Neural progenitor cell (in vitro differentiated cells): ENCODE measurements at regions not wholly inside any gene's neighbourhood (a gene's known extent, or its start where the extent isn't known, plus 50 kb on each side); places are given as distances from the start of the nearest gene placed in this dataset.

Experiments used
- EZH2 ChIP-seq: fragments of 200-600 bp; sonication (generic); IDR thresholded peaks from 2 replicates; pipeline ENCODE4 v1.6.1; 2017; ENCODE audit warnings: antibody characterized with exemption, mild to moderate bottlenecking, moderate library complexity
- EZH2phosphoT487 ChIP-seq: fragments of 200-600 bp; sonication (generic); IDR thresholded peaks from 2 replicates; pipeline ENCODE4 v1.6.1; 2017; ENCODE audit warnings: antibody characterized with exemption
- TF ChIP-seq, protein P1 (sequence below): fragments of 200-600 bp; sonication (generic); IDR thresholded peaks from 2 replicates; pipeline ENCODE4 v1.5.1; 2017; ENCODE audit warnings: antibody characterized with exemption, mild to moderate bottlenecking

DNA sequence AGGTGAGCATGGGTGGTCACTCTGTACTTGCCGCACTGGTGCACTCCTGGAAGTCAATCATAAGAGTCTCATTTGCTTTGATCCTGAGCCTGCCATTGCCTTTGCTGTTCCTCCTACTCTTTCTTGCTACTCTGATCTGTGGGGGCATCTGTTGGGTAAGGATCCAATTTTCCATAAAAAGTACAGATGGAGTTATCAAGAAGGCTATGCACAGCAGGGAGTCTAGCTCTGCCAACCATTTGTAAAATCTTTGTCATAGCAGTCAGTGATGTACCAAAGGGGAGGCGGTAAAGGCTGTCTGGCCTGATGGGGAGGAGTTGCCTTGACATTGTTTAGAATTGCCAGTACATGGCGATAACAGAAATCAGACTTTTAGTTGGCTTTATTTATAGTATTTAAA lies 109.0 kb upstream of the PLPPR1 start:
- TF ChIP-seq, protein P1, sequence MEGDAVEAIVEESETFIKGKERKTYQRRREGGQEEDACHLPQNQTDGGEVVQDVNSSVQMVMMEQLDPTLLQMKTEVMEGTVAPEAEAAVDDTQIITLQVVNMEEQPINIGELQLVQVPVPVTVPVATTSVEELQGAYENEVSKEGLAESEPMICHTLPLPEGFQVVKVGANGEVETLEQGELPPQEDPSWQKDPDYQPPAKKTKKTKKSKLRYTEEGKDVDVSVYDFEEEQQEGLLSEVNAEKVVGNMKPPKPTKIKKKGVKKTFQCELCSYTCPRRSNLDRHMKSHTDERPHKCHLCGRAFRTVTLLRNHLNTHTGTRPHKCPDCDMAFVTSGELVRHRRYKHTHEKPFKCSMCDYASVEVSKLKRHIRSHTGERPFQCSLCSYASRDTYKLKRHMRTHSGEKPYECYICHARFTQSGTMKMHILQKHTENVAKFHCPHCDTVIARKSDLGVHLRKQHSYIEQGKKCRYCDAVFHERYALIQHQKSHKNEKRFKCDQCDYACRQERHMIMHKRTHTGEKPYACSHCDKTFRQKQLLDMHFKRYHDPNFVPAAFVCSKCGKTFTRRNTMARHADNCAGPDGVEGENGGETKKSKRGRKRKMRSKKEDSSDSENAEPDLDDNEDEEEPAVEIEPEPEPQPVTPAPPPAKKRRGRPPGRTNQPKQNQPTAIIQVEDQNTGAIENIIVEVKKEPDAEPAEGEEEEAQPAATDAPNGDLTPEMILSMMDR = no peak
- no peak for TF ChIP-seq EZH2
- no peak for TF ChIP-seq EZH2phosphoT487
